Mesendoderm (in vitro differentiated cells): ENCODE measurements at regions not wholly inside any gene's neighbourhood (a gene's known extent, or its start where the extent isn't known, plus 50 kb on each side); places are given as distances from the start of the nearest gene placed in this dataset.
A peak's percentile ranks its signal among the peaks of the same experiment; 100 is the strongest.

Experiments
- DNase-seq: peaks from one replicate; pipeline ENCODE4 v3.0.0; 2013
- H2AK5ac ChIP-seq: 2 replicates; pipeline ENCODE4 v1.6.1; 2013; ENCODE audit warnings: low read length, inconsistent platforms
- H2BK120ac ChIP-seq: 2 replicates; pipeline ENCODE4 v1.6.1; 2013; ENCODE audit warnings: low read depth, mild to moderate bottlenecking, low read length, moderate library complexity, mixed read lengths
- H2BK15ac ChIP-seq: replicated peaks from 2 replicates; pipeline ENCODE4 v1.6.1; 2013; ENCODE audit warnings: low read depth, mild to moderate bottlenecking, moderate library complexity
- H2BK5ac ChIP-seq: 2 replicates; pipeline ENCODE4 v1.6.1; 2013; ENCODE audit warnings: low read length, inconsistent platforms
- H3K18ac ChIP-seq: 2 replicates; pipeline ENCODE4 v1.6.1; 2013; ENCODE audit warnings: mild to moderate bottlenecking, low read length, mixed read lengths
- H3K23ac ChIP-seq: one replicate; pipeline ENCODE4 v1.6.1; 2013; ENCODE audit warnings: low read length
- H3K27ac ChIP-seq: 2 replicates; pipeline ENCODE4 v1.5.1; 2013; ENCODE audit warnings: low read depth, mild to moderate bottlenecking, inconsistent platforms, low read length, moderate library complexity
- H3K27me3 ChIP-seq: 2 replicates; pipeline ENCODE4 v1.6.1; 2013; ENCODE audit warnings: low read length, control low read depth, mild to moderate bottlenecking, inconsistent platforms; ENCODE audit not compliant: insufficient read depth, poor library complexity
- H3K36me3 ChIP-seq: 2 replicates; pipeline ENCODE4 v1.6.1; 2013; ENCODE audit warnings: low read length, inconsistent platforms; ENCODE audit not compliant: control insufficient read depth, insufficient read depth
- H3K4ac ChIP-seq: one replicate; pipeline ENCODE4 v1.6.1; 2013; ENCODE audit warnings: low read depth, mild to moderate bottlenecking, low read length, moderate library complexity
- H3K4me1 ChIP-seq: 2 replicates; pipeline ENCODE4 v1.6.1; 2013; ENCODE audit warnings: low read depth, low read length, inconsistent platforms; ENCODE audit not compliant: control insufficient read depth
- H3K4me2 ChIP-seq: 2 replicates; pipeline ENCODE4 v1.6.1; 2013; ENCODE audit warnings: low read length
- H3K4me3 ChIP-seq: 2 replicates; pipeline ENCODE4 v1.5.1; 2013; ENCODE audit warnings: mild to moderate bottlenecking, low read length
- H3K56ac ChIP-seq: one replicate; pipeline ENCODE4 v1.6.1; 2013; ENCODE audit warnings: low read length
- H3K79me1 ChIP-seq: 2 replicates; pipeline ENCODE4 v1.6.1; 2013; ENCODE audit warnings: low read length, inconsistent platforms
- H3K79me2 ChIP-seq: 2 replicates; pipeline ENCODE4 v1.6.1; 2013; ENCODE audit warnings: mild to moderate bottlenecking, low read length; ENCODE audit not compliant: control insufficient read depth, insufficient read depth
- H3K9ac ChIP-seq: 2 replicates; pipeline ENCODE4 v1.6.1; 2013; ENCODE audit warnings: low read length, inconsistent platforms
- H4K5ac ChIP-seq: one replicate; pipeline ENCODE4 v1.6.1; 2013; ENCODE audit warnings: low read length
- H4K8ac ChIP-seq: one replicate; pipeline ENCODE4 v1.6.1; 2013; ENCODE audit warnings: low read depth, mild to moderate bottlenecking, control low read depth, low read length, moderate library complexity
- WGBS: extraction: QIAGEN DNeasy Blood & Tissue Kit; methylation state at CpG from one replicate; pipeline ENCODE4 v1.1.7; 2013; ENCODE audit warnings: low lambda C conversion rate, missing lambda C conversion rate; ENCODE audit not compliant: insufficient coverage; ENCODE audit errors: extremely low coverage; 5-methylcytosine and 5-hydroxymethylcytosine counted together

- no peak overlapping the region for H2BK5ac ChIP-seq
- H4K5ac ChIP-seq: no peak overlapping the region
- no peak overlapping the region for H2BK120ac ChIP-seq
- no peaks in the 10 kb centered on the region for H3K27me3 ChIP-seq
- H3K4me2 ChIP-seq: no peak overlapping the region
- H3K4me1 ChIP-seq: peaks cover 5% of the 10 kb centered on the region
- H3K4ac ChIP-seq: no peak overlapping the region
- no peaks in the 10 kb centered on the region for H3K36me3 ChIP-seq
- H3K27ac ChIP-seq: no peak overlapping the region
- no peak overlapping the region for H3K56ac ChIP-seq
- no peak overlapping the region for H2BK15ac ChIP-seq
- DNase-seq: no peak
- no peak overlapping the region for H3K23ac ChIP-seq
- no CpG with 5 or more reads among the region's 16 CpGs for WGBS
- H3K79me1 ChIP-seq: no peaks in the 10 kb centered on the region
- no peak overlapping the region for H4K8ac ChIP-seq
- no peak overlapping the region for H3K4me3 ChIP-seq
- H3K18ac ChIP-seq: no peak overlapping the region
- no peak overlapping the region for H3K9ac ChIP-seq
- no peak overlapping the region for H2AK5ac ChIP-seq
- H3K79me2 ChIP-seq: no peaks in the 10 kb centered on the region
These were observed 223.6 kb downstream of the TM9SF2 start for GRCh38 chr13:99724633-99725517.

GRCh38 chr13:99723878-99724277 is 222.6 kb downstream of the TM9SF2 start:
- no peaks in the 10 kb centered on the region for H3K79me1 ChIP-seq

GRCh38 chr13:99722931-99723330 is 221.7 kb downstream of the TM9SF2 start:
- Histone ChIP-seq H3K36me3 (no peaks in the 10 kb centered on the region), H3K27me3 (no peaks in the 10 kb centered on the region), H3K23ac (no peak overlapping the region), H3K79me2 (no peaks in the 10 kb centered on the region), H4K5ac (no peak overlapping the region), H3K4me1 (peaks cover 6% of the 10 kb centered on the region), H3K4me3 (no peak overlapping the region), H3K27ac (no peak overlapping the region), H3K4ac (no peak overlapping the region), H3K79me1 (no peaks in the 10 kb centered on the region), H2BK5ac (no peak overlapping the region), H3K56ac (no peak overlapping the region), H4K8ac (no peak overlapping the region), H2AK5ac (no peak overlapping the region), H3K9ac (no peak overlapping the region), H2BK15ac (no peak overlapping the region), H3K18ac (no peak overlapping the region), H2BK120ac (no peak overlapping the region), H3K4me2 (no peak overlapping the region)
- no peak for DNase-seq
- no CpG with 5 or more reads among the region's 7 CpGs for WGBS

More at GRCh38 chr13:99723878-99724277, 222.6 kb downstream of the TM9SF2 start:
- H3K79me2 ChIP-seq: no peaks in the 10 kb centered on the region
- no peak for DNase-seq
- no peak overlapping the region for H3K4ac ChIP-seq
- no peak overlapping the region for H3K23ac ChIP-seq
- H3K36me3 ChIP-seq: no peaks in the 10 kb centered on the region
- H3K27me3 ChIP-seq: no peaks in the 10 kb centered on the region
- H3K4me3 ChIP-seq: no peak overlapping the region
- H2BK120ac ChIP-seq: no peak overlapping the region
- H4K8ac ChIP-seq: no peak overlapping the region
- H3K56ac ChIP-seq: no peak overlapping the region
- H3K4me1 ChIP-seq: peaks cover 5% of the 10 kb centered on the region
- no peak overlapping the region for H4K5ac ChIP-seq
- no peak overlapping the region for H3K27ac ChIP-seq
- WGBS: no CpG with 5 or more reads among the region's 3 CpGs
- no peak overlapping the region for H3K18ac ChIP-seq
- no peak overlapping the region for H3K4me2 ChIP-seq
- no peak overlapping the region for H2BK15ac ChIP-seq
- no peak overlapping the region for H2BK5ac ChIP-seq
- H3K9ac ChIP-seq: no peak overlapping the region
- no peak overlapping the region for H2AK5ac ChIP-seq

GRCh38 chr13:99722338-99722818 is 221.1 kb downstream of the TM9SF2 start:
- Histone ChIP-seq H3K4ac (no peak overlapping the region), H2BK15ac (no peak overlapping the region), H3K23ac (no peak overlapping the region), H2BK5ac (no peak overlapping the region), H4K5ac (no peak overlapping the region), H3K27me3 (no peaks in the 10 kb centered on the region), H3K4me3 (no peak overlapping the region), H3K4me1 (peaks cover 6% of the 10 kb centered on the region), H3K56ac (no peak overlapping the region), H3K79me2 (no peaks in the 10 kb centered on the region), H3K79me1 (no peaks in the 10 kb centered on the region), H3K4me2 (no peak overlapping the region), H4K8ac (no peak overlapping the region), H3K18ac (peak overlapping the region; percentile 6), H3K27ac (no peak overlapping the region), H3K36me3 (no peaks in the 10 kb centered on the region), H2AK5ac (no peak overlapping the region), H2BK120ac (no peak overlapping the region), H3K9ac (no peak overlapping the region)
- no CpG with 5 or more reads among the region's 3 CpGs for WGBS
- no peak for DNase-seq

GRCh38 chr13:99721606-99722337 is 220.5 kb downstream of the TM9SF2 start:
- no peak for DNase-seq
- Histone ChIP-seq H3K4me2 (no peak overlapping the region), H3K9ac (no peak overlapping the region), H4K5ac (no peak overlapping the region), H3K36me3 (no peaks in the 10 kb centered on the region), H3K4me1 (peaks cover 6% of the 10 kb centered on the region), H3K4ac (no peak overlapping the region), H3K79me2 (no peaks in the 10 kb centered on the region), H2BK120ac (no peak overlapping the region), H3K56ac (peak overlapping the region; percentile 61), H3K23ac (no peak overlapping the region), H3K79me1 (no peaks in the 10 kb centered on the region), H2BK15ac (no peak overlapping the region), H3K27ac (no peak overlapping the region), H4K8ac (no peak overlapping the region), H2BK5ac (no peak overlapping the region), H3K18ac (peak overlapping the region; percentile 6), H3K27me3 (no peaks in the 10 kb centered on the region), H2AK5ac (no peak overlapping the region), H3K4me3 (no peak overlapping the region)
- no CpG with 5 or more reads among the region's 4 CpGs for WGBS
